AG10803 (cell line): ENCODE measurements at regions not wholly inside any gene's neighbourhood (a gene's known extent, or its start where the extent isn't known, plus 50 kb on each side); places are given as distances from the start of the nearest gene placed in this dataset.

ENCODE experiments used
- DNase-seq: peaks from one replicate; pipeline ENCODE4 v3.0.0; 2010; ENCODE audit warnings: low read depth
- H3K4me3 ChIP-seq: 2 replicates; pipeline ENCODE4 v1.5.1; 2011; ENCODE audit warnings: mild to moderate bottlenecking, low read length, control low read depth
- TF ChIP-seq, protein P1 (sequence below): conservative IDR thresholded peaks from 2 replicates; pipeline ENCODE4 v1.5.1; 2011; ENCODE audit warnings: mild to moderate bottlenecking, low read length, control low read depth, inconsistent platforms

GRCh38 chr11:119941636-119942411, 196.1 kb downstream of the TRIM29 start:
- TF ChIP-seq, protein P1, sequence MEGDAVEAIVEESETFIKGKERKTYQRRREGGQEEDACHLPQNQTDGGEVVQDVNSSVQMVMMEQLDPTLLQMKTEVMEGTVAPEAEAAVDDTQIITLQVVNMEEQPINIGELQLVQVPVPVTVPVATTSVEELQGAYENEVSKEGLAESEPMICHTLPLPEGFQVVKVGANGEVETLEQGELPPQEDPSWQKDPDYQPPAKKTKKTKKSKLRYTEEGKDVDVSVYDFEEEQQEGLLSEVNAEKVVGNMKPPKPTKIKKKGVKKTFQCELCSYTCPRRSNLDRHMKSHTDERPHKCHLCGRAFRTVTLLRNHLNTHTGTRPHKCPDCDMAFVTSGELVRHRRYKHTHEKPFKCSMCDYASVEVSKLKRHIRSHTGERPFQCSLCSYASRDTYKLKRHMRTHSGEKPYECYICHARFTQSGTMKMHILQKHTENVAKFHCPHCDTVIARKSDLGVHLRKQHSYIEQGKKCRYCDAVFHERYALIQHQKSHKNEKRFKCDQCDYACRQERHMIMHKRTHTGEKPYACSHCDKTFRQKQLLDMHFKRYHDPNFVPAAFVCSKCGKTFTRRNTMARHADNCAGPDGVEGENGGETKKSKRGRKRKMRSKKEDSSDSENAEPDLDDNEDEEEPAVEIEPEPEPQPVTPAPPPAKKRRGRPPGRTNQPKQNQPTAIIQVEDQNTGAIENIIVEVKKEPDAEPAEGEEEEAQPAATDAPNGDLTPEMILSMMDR: no peak
- DNase-seq: no peak
- no peak overlapping the region for H3K4me3 ChIP-seq

GRCh38 chr11:119941171-119941570, 196.7 kb downstream of the TRIM29 start:
- TF ChIP-seq, protein P1: no peak
- H3K4me3 ChIP-seq: no peak overlapping the region
- no peak for DNase-seq

DNA sequence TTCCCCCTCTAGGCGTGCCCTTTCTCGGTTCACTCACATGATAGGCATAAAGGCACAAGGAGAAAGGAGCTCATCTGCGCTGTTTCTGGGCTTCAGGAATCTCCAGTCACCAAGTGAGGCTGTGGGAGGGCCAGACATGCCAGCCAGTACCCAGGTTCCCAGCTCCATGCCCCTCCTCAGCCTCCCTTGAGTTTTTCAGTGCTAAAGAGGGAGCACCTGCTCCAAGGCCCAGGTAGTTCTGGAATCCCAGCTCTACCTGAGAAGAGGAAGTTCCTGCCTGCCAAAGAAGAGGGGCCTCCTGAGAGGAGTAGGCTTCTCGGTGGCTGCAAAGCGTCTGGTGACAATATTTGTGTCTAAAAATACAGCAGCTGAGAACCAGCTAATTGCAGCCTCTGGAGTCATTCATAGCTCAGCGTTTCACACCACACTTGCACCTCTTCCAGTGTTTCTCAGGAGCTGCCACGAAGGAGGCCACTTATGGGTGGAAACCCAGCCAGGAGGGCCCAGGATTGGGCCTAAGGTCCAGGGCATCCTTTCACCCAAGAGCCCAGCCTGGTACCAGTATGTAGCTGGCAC, 197.4 kb downstream of the TRIM29 start:
- no peak for DNase-seq
- TF ChIP-seq, protein P1: no peak
- no peak overlapping the region for H3K4me3 ChIP-seq

DNA sequence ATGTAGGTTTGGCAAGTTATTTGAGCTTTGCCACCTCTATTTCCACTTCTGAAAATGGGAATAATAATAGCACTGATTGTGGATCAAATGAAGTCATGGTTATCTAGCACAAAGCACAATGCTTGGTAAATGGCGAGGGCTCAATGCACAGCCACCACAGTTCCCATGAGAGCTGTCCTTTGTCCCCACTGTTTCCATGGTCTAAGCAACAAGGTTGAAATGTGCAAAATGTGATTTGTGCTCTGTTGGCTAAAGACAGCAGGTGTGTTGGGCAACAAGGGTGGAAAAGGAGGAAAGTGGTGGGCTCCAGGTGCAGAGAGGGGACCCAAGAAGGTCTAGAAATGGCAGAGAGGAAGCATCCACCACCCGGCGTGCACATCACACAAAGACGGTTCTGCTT, 200.5 kb downstream of the TRIM29 start:
- H3K4me3 ChIP-seq: no peak overlapping the region
- DNase-seq: no peak
- TF ChIP-seq, protein P1: no peak

DNA sequence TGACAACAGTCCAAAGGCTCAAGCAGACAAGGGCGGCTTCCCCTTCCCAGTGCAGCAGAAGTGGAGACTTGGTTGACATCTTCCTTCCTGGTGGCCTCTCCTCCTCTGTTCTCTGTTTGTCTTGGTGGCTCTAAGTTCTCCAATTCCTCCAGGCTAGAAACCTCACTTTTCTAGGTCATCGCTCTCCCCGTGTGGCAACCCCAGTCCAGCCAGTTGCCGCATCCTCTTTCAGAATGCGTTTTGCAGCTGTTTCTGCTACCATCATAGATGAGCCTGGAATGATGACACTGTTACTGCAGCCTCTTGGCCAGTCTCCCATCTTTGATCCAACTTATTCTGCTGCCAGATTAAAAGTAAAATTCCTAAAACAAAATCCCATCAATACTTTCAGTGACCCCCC, 201.5 kb downstream of the TRIM29 start:
- TF ChIP-seq, protein P1: no peak
- DNase-seq: no peak
- no peak overlapping the region for H3K4me3 ChIP-seq

DNA sequence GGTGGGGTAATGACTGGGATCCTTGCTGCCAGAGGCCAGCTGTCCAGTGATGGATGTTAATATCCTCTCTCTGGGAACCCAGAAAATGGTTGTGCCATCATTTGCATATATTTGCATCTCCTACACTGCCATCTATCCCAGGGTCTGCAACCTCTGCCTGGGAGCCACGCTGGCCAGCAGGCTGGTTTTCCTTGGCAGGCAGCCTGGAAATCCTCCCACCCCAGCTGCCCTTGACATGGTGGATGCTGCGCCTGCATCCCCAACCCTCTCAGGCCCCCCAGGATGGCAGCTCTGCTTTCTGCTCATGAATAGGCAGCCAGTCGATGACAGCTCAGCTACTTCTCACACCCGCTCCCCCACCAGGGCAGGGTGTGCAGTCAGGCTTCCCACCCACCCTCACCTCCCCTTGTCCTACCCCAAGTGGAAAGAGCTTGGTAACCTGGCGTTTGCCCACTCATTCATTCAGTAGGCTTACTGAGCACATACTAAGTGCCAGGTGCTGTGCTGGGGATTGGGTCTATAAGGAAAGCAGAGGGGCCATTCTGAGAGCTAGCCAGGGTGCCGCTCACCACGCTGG, 202.5 kb downstream of the TRIM29 start:
- TF ChIP-seq, protein P1: no peak
- no peak for DNase-seq
- H3K4me3 ChIP-seq: no peak overlapping the region

DNA sequence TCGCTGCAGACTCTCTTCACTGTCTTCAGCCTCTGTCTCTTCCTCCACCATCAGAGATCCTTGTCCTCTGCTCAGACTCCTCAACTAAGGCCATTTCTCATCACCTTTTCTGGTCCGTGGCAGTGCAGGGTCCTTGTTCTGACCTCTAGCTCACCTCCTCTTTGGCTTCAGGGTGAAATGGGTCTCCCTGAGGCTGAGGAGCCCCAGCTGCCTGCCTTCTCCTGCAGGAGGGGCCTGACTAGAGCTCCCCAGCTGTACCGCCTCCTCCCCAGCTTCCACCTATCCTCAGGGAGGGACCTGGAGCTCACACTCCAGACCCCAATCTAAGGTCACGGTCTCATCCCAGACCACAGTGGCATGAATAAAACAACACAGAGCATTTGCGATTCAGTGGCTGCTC, 203.0 kb downstream of the TRIM29 start:
- no peak for DNase-seq
- H3K4me3 ChIP-seq: no peak overlapping the region
- TF ChIP-seq, protein P1: no peak
